ENCODE measurements at regions not wholly inside any gene's neighbourhood (a gene's known extent, or its start where the extent isn't known, plus 50 kb on each side); places are given as distances from the start of the nearest gene placed in this dataset.

DNA sequence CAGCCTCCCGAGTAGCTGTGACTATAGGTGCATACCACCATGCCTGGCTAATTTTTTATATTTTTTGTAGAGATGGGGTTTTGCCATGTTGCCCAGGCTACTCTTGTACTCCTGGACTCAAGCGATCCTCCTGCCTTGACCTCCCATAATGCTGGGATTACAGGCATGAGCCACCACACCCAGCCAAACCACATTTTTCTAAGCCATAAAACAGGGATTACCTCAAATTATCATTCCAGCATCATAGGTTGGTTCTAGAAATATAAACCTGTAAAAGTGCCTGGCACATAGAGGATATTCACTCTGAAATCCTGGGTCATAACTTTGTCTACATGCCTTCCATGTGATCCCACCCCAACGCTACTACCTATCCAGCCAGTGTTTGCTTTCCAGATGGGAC lies 59.4 kb upstream of the JAK1 start:
- TF ChIP-seq CTCF (IDR thresholded peaks at IDR 0.05; ENCODE audit: low read length) = no peak
- TF ChIP-seq EZH2 (IDR thresholded peaks at IDR 0.05; ENCODE audit: borderline replicate concordance, low read length) = no peak

All from OCI-LY1 (cell line).